ENCODE measurements at regions not wholly inside any gene's neighbourhood (a gene's known extent, or its start where the extent isn't known, plus 50 kb on each side); places are given as distances from the start of the nearest gene placed in this dataset.

- TF ChIP-seq, protein P1, sequence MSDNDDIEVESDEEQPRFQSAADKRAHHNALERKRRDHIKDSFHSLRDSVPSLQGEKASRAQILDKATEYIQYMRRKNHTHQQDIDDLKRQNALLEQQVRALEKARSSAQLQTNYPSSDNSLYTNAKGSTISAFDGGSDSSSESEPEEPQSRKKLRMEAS (IDR thresholded peaks at IDR 0.05; ENCODE audit: low read depth, low read length) = no peak
- TF ChIP-seq POLR2A (IDR thresholded peaks at IDR 0.05; ENCODE audit: extremely low read depth, insufficient read length) (no peak), MYC (IDR thresholded peaks at IDR 0.05; ENCODE audit: low read depth, low read length) (no peak)
- TF ChIP-seq, protein P2, sequence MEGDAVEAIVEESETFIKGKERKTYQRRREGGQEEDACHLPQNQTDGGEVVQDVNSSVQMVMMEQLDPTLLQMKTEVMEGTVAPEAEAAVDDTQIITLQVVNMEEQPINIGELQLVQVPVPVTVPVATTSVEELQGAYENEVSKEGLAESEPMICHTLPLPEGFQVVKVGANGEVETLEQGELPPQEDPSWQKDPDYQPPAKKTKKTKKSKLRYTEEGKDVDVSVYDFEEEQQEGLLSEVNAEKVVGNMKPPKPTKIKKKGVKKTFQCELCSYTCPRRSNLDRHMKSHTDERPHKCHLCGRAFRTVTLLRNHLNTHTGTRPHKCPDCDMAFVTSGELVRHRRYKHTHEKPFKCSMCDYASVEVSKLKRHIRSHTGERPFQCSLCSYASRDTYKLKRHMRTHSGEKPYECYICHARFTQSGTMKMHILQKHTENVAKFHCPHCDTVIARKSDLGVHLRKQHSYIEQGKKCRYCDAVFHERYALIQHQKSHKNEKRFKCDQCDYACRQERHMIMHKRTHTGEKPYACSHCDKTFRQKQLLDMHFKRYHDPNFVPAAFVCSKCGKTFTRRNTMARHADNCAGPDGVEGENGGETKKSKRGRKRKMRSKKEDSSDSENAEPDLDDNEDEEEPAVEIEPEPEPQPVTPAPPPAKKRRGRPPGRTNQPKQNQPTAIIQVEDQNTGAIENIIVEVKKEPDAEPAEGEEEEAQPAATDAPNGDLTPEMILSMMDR (IDR thresholded peaks at IDR 0.05; ENCODE audit: low read depth, low read length) = no peak
- H3K4me3 ChIP-seq (ENCODE audit: low read depth, low read length) = no peak overlapping the region
- DNase-seq (ENCODE audit: low read depth) = no peak
Observed at GRCh38 chr18:60794802-60795201, 422.2 kb upstream of the MC4R start.

- TF ChIP-seq, protein P1 (IDR thresholded peaks at IDR 0.05; ENCODE audit: low read depth, low read length) = no peak
- TF ChIP-seq, protein P2 (IDR thresholded peaks at IDR 0.05; ENCODE audit: low read depth, low read length) = no peak
- TF ChIP-seq MYC (IDR thresholded peaks at IDR 0.05; ENCODE audit: low read depth, low read length) = no peak
- no peak for TF ChIP-seq POLR2A (IDR thresholded peaks at IDR 0.05; ENCODE audit: extremely low read depth, insufficient read length)
- no peak overlapping the region for H3K4me3 ChIP-seq (ENCODE audit: low read depth, low read length)
- no peak for DNase-seq (ENCODE audit: low read depth)
Observed at GRCh38 chr18:60804415-60804814, 431.8 kb upstream of the MC4R start.

DNA sequence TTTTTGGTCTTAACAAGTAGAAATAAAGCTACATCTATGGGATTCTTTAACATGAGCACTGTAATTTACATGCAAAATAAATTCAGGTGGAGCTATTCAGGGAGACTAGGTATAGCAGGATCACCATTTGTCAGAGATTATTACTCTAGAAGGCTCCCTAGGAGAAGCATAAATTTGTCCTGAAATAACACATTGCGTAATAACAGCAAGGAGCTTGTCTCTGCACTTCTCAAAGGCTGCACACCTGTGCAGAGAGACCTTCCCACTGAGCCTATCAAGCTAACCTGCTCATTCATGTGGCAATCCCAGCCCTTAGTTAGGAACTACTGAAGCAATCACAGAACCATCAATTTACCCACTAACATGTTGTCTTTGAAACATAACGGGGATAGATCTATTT, 437.4 kb upstream of the MC4R start:
- DNase-seq (ENCODE audit: low read depth) = no peak
- H3K4me3 ChIP-seq (ENCODE audit: low read depth, low read length) = no peak overlapping the region
- TF ChIP-seq, protein P1 (IDR thresholded peaks at IDR 0.05; ENCODE audit: low read depth, low read length) = no peak
- no peak for TF ChIP-seq MYC (IDR thresholded peaks at IDR 0.05; ENCODE audit: low read depth, low read length)
- TF ChIP-seq, protein P2 (IDR thresholded peaks at IDR 0.05; ENCODE audit: low read depth, low read length) = no peak
- TF ChIP-seq POLR2A (IDR thresholded peaks at IDR 0.05; ENCODE audit: extremely low read depth, insufficient read length) = no peak

DNA sequence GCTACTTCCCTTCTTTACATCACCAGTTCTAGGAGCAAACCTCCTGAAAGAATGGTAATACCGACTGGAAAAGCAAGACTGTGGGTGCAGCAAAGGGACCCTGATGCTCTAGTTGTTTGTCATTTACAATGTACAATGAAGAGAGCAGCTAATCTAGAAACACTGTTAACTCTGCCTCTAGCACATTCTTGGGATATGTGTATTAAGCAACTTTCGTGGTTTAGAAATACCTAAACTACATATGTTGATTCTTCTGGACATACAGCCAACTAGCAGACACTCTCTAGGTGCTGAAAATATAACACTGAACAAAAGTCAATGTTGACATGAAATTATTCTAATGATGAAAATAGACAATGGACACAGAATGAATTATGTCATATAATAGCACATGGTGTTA, 440.3 kb upstream of the MC4R start:
- DNase-seq (ENCODE audit: low read depth) = no peak
- no peak for TF ChIP-seq POLR2A (IDR thresholded peaks at IDR 0.05; ENCODE audit: extremely low read depth, insufficient read length)
- no peak for TF ChIP-seq MYC (IDR thresholded peaks at IDR 0.05; ENCODE audit: low read depth, low read length)
- TF ChIP-seq, protein P2 (IDR thresholded peaks at IDR 0.05; ENCODE audit: low read depth, low read length) = no peak
- TF ChIP-seq, protein P1 (IDR thresholded peaks at IDR 0.05; ENCODE audit: low read depth, low read length) = no peak
- no peak overlapping the region for H3K4me3 ChIP-seq (ENCODE audit: low read depth, low read length)

DNA sequence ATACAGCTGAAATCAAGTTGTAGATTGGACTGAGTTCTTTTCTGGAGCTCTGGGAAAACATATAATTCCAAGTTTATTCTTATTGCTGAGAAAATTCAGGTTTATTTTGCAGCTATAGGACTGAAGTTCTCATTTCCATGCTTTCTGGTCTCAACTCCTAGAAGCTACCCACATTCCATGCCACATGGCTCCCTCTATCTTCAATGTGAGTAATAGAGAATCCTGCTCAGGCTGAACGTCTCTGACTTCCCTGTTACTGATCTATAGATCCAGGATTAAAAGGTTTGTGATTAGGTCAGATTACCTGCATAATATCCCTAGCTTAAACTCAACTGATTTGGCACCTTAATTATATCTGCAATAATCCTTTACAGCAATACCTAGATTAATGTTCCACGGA, 453.8 kb upstream of the MC4R start:
- no peak for DNase-seq (ENCODE audit: low read depth)
- H3K4me3 ChIP-seq (ENCODE audit: low read depth, low read length) = no peak overlapping the region
- TF ChIP-seq, protein P1 (IDR thresholded peaks at IDR 0.05; ENCODE audit: low read depth, low read length) = no peak
- TF ChIP-seq POLR2A (IDR thresholded peaks at IDR 0.05; ENCODE audit: extremely low read depth, insufficient read length) = no peak
- TF ChIP-seq MYC (IDR thresholded peaks at IDR 0.05; ENCODE audit: low read depth, low read length) = no peak

- no peak for DNase-seq (ENCODE audit: low read depth)
- no peak for TF ChIP-seq MYC (IDR thresholded peaks at IDR 0.05; ENCODE audit: low read depth, low read length)
- TF ChIP-seq, protein P2 (IDR thresholded peaks at IDR 0.05; ENCODE audit: low read depth, low read length) = no peak
- TF ChIP-seq, protein P1 (IDR thresholded peaks at IDR 0.05; ENCODE audit: low read depth, low read length) = no peak
- TF ChIP-seq POLR2A (IDR thresholded peaks at IDR 0.05; ENCODE audit: extremely low read depth, insufficient read length) = no peak
- H3K4me3 ChIP-seq (ENCODE audit: low read depth, low read length) = no peak overlapping the region
Observed at GRCh38 chr18:60831971-60832370, 459.4 kb upstream of the MC4R start.

Data from NB4 (cell line).